B cell (primary cell): ENCODE measurements at regions not wholly inside any gene's neighbourhood (a gene's known extent, or its start where the extent isn't known, plus 50 kb on each side); places are given as distances from the start of the nearest gene placed in this dataset.

Experiments
- ATAC-seq: fragments of 200-7000 bp; cut with Tn5 transposase; one replicate; pipeline ENCODE4 v1.10.0; 2021; ENCODE audit warnings: low read depth, mild to moderate bottlenecking, moderate number of reproducible peaks, moderate library complexity
- CTCF ChIA-PET: fragments of 350-600 bp; sonication (Branson Sonifier 250); formaldehyde crosslinking; loops from one replicate; lab custom pipeline; 2021; ENCODE audit warnings: antibody characterized with exemption, inconsistent platforms; lab: Charles Lee
- POLR2A ChIA-PET: fragments of 350-600 bp; sonication (Branson Sonifier 250); formaldehyde crosslinking; loops from one replicate; lab custom pipeline; 2021; ENCODE audit warnings: antibody characterized with exemption; lab: Charles Lee
- DNase-seq: peaks from one replicate; pipeline ENCODE4 v3.0.0; 2013
- H2AFZ ChIP-seq: 2 replicates; pipeline ENCODE4 v1.6.1; 2012; ENCODE audit warnings: mild to moderate bottlenecking, low read depth, low read length; ENCODE audit not compliant: insufficient read depth, poor library complexity, severe bottlenecking
- H3K27ac ChIP-seq, 2 donors: 1 replicate in 1 of 2; 2 replicates in 1 of 2; pipeline ENCODE4 v1.5.1; 2012 to 2013; ENCODE audit warnings: low read length in 2 of 2, mild to moderate bottlenecking in 2 of 2, moderate library complexity in 1 of 2
- H3K27me3 ChIP-seq, 4 experiments: fragments of 200-600 bp in 1 of 4; sonication (generic) in 1 of 4; replicated peaks in 1 of 4; 1 replicate in 2 of 4; 2 replicates in 2 of 4; pipeline versions ENCODE4 v1.6.1 to v1.7.0; 2013 to 2016; ENCODE audit warnings: low read length in 3 of 4, mild to moderate bottlenecking in 2 of 4, mixed read lengths in 1 of 4, moderate library complexity in 1 of 4; ENCODE audit not compliant: insufficient read depth in 4 of 4, control insufficient read depth in 3 of 4; ENCODE audit errors: control extremely low read depth in 1 of 4
- H3K36me3 ChIP-seq, 2 experiments: replicated peaks in 1 of 2; 1 replicate in 1 of 2; 2 replicates in 1 of 2; pipeline versions ENCODE4 v1.6.1 to v1.7.1; 2013; ENCODE audit warnings: low read length in 1 of 2; ENCODE audit not compliant: insufficient read depth in 2 of 2, control insufficient read depth in 1 of 2; ENCODE audit errors: control extremely low read depth in 1 of 2, extremely low read depth in 1 of 2
- H3K4me1 ChIP-seq, 2 donors: fragments of 200-600 bp in 1 of 2; sonication (generic) in 1 of 2; 1 replicate in 1 of 2; 2 replicates in 1 of 2; pipeline versions ENCODE4 v1.5.1 to v1.6.1; 2013 to 2017; ENCODE audit warnings: low read length in 2 of 2; ENCODE audit not compliant: control insufficient read depth in 2 of 2, insufficient read depth in 2 of 2
- H3K4me2 ChIP-seq: replicated peaks from 2 replicates; pipeline ENCODE3; 2012; ENCODE audit warnings: mild to moderate bottlenecking, low read depth, low read length; ENCODE audit not compliant: poor library complexity, severe bottlenecking
- H3K4me3 ChIP-seq, 5 experiments: fragments of 200-600 bp in 1 of 5; sonication (generic) in 1 of 5; 1 replicate in 3 of 5; 2 replicates in 2 of 5; pipeline versions ENCODE4 v1.5.1 to v1.7.0; 2011 to 2016; ENCODE audit warnings: low read length in 4 of 5, mild to moderate bottlenecking in 4 of 5, low read depth in 2 of 5, control low read depth in 1 of 5, moderate library complexity in 1 of 5; ENCODE audit not compliant: insufficient read depth in 1 of 5; ENCODE audit errors: control extremely low read depth in 1 of 5, extremely low read depth in 1 of 5
- H3K79me2 ChIP-seq: fragments of 200-600 bp; sonication (generic); one replicate; pipeline ENCODE4 v1.6.0; 2016; ENCODE audit warnings: low read length; ENCODE audit not compliant: control insufficient read depth, insufficient read depth
- H3K9ac ChIP-seq: fragments of 200-600 bp; sonication (generic); 2 replicates; pipeline ENCODE4 v1.6.1; 2017; ENCODE audit warnings: mild to moderate bottlenecking, low read length, moderate library complexity
- H3K9me3 ChIP-seq, 3 donors: one replicate each; pipeline versions ENCODE4 v1.6.1 to v1.7.1; 2013; ENCODE audit warnings: low read length in 2 of 3; ENCODE audit not compliant: control insufficient read depth in 2 of 3, insufficient read depth in 1 of 3; ENCODE audit errors: control extremely low read depth in 1 of 3
- H4K20me1 ChIP-seq: 2 replicates; pipeline ENCODE4 v1.6.0; 2012; ENCODE audit warnings: mild to moderate bottlenecking, low read length; ENCODE audit not compliant: insufficient read depth, control insufficient read depth, poor library complexity, severe bottlenecking
- H3K27ac Mint-ChIP-seq: one replicate; pipeline ENCODE4 v1.8.0; 2021; ENCODE audit warnings: mixed read lengths
- H3K27me3 Mint-ChIP-seq: one replicate; pipeline ENCODE4 v1.8.0; 2021; ENCODE audit warnings: mixed read lengths
- H3K4me1 Mint-ChIP-seq: one replicate; pipeline ENCODE4 v1.8.0; 2021; ENCODE audit warnings: mixed read lengths
- H3K4me3 Mint-ChIP-seq: one replicate; pipeline ENCODE4 v1.8.0; 2021; ENCODE audit warnings: mixed read lengths
- H3K9me3 Mint-ChIP-seq: one replicate; pipeline ENCODE4 v1.8.0; 2022; ENCODE audit warnings: mixed read lengths; ENCODE audit not compliant: insufficient read depth
- CTCF ChIP-seq: fragments of 200-600 bp; IDR thresholded peaks from one replicate; pipeline ENCODE4 v1.8.0; 2022; ENCODE audit warnings: antibody characterized with exemption, mild to moderate bottlenecking
- EZH2 ChIP-seq: IDR thresholded peaks from 2 replicates; pipeline ENCODE4 v1.6.1; 2012; ENCODE audit warnings: borderline replicate concordance, low read depth, mild to moderate bottlenecking, moderate library complexity, low read length; ENCODE audit not compliant: insufficient read depth, poor library complexity, severe bottlenecking
- WGBS: methylation state at CpG from one replicate; pipeline ENCODE4 v1.1.5; 2013; ENCODE audit warnings: missing lambda C conversion rate; ENCODE audit not compliant: insufficient coverage; 5-methylcytosine and 5-hydroxymethylcytosine counted together
- intact Hi-C: fragments of 100-400 bp; cut with micrococcal nuclease; formaldehyde crosslinking; loops from one replicate; pipeline ENCODE4 v1.10.0; 2022

DNA sequence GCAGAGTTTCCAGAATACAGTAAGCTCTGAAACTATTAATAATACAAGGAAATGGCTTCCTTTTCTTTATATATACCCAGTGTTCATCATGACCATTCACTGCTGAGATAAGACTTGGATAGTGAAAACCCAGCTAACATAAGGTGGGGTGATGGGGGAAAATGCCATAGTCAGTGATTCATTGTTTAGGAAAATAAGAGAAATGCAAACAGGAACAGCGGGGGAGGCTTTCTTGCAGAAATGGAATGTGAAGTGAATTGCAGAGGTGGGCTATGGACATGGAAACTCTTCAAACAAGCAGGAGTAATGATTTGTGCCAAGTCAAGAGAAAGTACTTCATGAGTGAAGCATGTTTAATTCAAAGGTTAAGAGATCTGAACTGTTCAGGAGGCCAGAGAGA lies 519.4 kb downstream of the TDRD15 start:
- Mint-ChIP-seq H3K27me3 (no peaks in the 10 kb centered on the region), H3K27ac (no peak overlapping the region), H3K4me3 (no peak overlapping the region), H3K4me1 (no peaks in the 10 kb centered on the region), H3K9me3 (peaks cover 3% of the 10 kb centered on the region)
- H3K4me2 ChIP-seq: no peak overlapping the region
- no peak overlapping the region for H3K27ac ChIP-seq
- H3K9me3 ChIP-seq: peaks cover 0 to 8% (median 0%) of the 10 kb centered on the region in 3 donors
- H3K27me3 ChIP-seq: no peaks in the 10 kb centered on the region
- no peak for DNase-seq
- ChIA-PET POLR2A (no interaction called here), CTCF (no interaction called here)
- 89% methylated on average over 1 of the region's 1 CpG for WGBS
- no peak for ATAC-seq
- H2AFZ ChIP-seq: no peak overlapping the region
- no peaks in the 10 kb centered on the region for H3K4me1 ChIP-seq
- H4K20me1 ChIP-seq: no peaks in the 10 kb centered on the region
- intact Hi-C loops: no loop called here
- no peaks in the 10 kb centered on the region for H3K36me3 ChIP-seq
- TF ChIP-seq EZH2 (no peak), CTCF (no peak)
- H3K79me2 ChIP-seq: no peaks in the 10 kb centered on the region
- H3K9ac ChIP-seq: no peak overlapping the region
- H3K4me3 ChIP-seq: no peak overlapping the region

- no peak overlapping the region for H3K27ac ChIP-seq
- WGBS: 88% methylated on average over 1 of the region's 1 CpG
- ChIA-PET CTCF (no interaction called here), POLR2A (no interaction called here)
- DNase-seq (no peak), ATAC-seq (no peak)
- H2AFZ ChIP-seq: no peak overlapping the region
- no peaks in the 10 kb centered on the region for H3K79me2 ChIP-seq
- H4K20me1 ChIP-seq: no peaks in the 10 kb centered on the region
- no peak overlapping the region for H3K4me3 ChIP-seq
- Mint-ChIP-seq H3K27me3 (no peaks in the 10 kb centered on the region), H3K4me3 (no peak overlapping the region), H3K4me1 (no peaks in the 10 kb centered on the region), H3K27ac (no peak overlapping the region), H3K9me3 (peaks cover 3% of the 10 kb centered on the region)
- no peak overlapping the region for H3K9ac ChIP-seq
- no peak overlapping the region for H3K4me2 ChIP-seq
- no peaks in the 10 kb centered on the region for H3K36me3 ChIP-seq
- no peak for TF ChIP-seq CTCF
- no peak for TF ChIP-seq EZH2
- H3K4me1 ChIP-seq: no peaks in the 10 kb centered on the region
- intact Hi-C loops: no loop called here
- no peaks in the 10 kb centered on the region for H3K27me3 ChIP-seq
- peaks cover 0 to 9% (median 0%) of the 10 kb centered on the region in 3 donors for H3K9me3 ChIP-seq
Measured at GRCh38 chr2:21644266-21644665, 520.5 kb downstream of the TDRD15 start.
